NOMO-1 treated with DMSO at 0.1 percent for 48 hours (cell line): ENCODE measurements at regions not wholly inside any gene's neighbourhood (a gene's known extent, or its start where the extent isn't known, plus 50 kb on each side); places are given as distances from the start of the nearest gene placed in this dataset.

ENCODE experiments used
- DNase-seq: peaks from one replicate; lab custom pipeline; 2025; ENCODE audit not compliant: unreplicated experiment; lab: John Stamatoyannopoulos, UW

DNA sequence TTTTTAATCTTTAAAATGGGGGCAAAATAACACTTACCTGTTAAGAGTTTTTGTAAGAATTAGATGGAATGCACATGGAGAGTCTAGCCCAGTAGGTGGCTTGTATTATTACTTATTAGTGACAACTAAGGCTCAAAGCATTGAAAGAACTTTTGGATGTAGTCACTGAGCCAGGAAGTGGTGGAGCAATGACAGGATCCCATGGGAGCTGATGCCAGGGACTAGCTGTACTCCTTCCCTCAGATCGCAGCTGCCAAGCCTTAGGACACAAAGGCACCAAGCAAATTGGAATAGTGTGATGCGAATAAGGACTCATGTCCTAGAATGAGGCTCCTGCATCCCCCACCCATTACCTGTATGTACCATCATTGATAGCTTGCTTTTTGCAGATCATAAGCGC lies 370.4 kb upstream of the RGMA start:
- DNase-seq: no peak

DNA sequence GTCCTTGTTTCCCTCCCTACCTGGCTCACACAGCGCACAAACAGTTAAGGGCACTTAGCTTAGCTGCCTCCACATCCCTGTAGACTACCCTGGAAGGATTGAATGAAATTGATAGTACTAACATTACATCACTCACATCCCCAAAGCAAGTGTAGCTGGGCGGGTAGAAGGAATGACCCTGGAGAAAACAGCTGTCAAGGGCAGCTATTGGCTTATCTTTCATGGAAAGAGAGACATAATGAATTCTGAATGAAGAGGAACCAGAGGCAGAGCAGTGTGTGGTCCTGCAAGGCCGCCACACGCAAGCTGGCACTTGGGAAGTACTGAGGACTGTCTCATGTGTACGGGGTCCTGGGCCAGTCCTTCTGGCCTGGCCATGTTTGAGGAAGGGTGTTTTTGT lies 369.6 kb upstream of the RGMA start:
- DNase-seq: no peak

DNA sequence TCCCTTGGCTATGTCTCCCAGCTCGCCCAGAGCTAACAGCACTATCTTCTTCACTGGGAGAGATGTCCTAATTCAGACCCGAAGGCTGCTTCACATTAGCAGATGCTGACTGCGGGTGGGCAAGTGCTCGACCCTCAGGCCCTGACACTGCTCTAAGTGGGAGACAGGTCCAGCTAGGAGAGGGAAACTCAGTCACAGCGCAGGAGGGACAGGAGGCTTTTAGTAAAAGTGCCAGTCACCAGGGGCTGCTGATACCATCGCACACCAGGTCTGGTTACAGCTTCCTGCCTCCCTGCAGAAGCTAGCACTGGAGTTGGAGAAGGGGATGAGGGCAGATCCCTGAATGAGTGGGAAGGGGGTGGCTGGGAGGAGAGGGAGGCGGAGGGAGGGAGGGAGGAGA lies 365.8 kb upstream of the RGMA start:
- DNase-seq: no peak

DNA sequence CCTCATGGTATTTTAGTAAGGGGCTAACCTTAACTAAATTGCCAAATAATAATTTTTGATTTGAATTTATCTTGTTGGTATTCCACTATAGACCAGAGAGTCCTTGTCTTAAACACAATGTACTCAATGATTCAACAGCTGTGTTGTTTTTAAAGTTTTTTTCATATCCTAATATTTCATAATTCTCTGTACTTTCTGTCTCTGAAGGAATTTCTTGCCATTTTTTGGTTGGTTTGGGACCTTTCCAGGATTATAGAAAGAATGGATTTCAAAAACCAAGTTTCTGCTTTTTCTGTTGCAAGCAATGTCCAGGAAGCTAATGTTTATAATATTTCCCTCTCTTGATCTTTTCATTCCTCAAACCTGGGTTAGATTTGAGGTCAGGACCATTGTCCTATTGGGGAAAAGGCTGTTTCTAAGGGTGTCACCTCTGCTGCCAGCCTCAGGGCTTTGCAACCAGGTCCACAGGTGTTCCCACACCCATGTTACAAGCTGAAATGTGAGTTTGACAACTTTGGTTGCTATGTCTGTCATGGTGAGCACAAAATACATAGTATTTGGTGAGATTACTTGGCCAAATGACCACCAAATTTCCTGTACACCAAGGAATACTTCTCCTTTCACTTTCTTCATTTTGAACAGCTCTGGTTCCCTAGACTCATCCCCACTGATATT lies 363.7 kb upstream of the RGMA start:
- DNase-seq: no peak

DNA sequence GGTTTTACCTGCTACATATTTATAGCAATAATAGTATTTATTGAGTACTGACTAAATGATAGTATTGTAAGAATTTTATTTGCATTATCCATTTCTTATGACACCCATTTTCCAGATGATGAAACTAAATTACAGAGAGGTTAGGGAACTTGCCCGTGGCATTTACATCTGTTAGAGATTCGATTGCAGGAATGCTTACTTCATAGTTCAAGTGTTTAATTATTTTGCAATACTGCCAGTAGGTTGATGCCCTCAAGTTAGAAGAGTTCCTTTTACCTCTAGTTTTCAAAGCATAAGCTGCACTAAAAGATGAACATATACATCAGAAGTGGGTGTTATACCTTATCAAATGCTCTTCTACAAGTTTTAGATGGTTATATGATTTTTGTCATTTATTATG lies 362.8 kb upstream of the RGMA start:
- DNase-seq: peak; percentile 30

DNA sequence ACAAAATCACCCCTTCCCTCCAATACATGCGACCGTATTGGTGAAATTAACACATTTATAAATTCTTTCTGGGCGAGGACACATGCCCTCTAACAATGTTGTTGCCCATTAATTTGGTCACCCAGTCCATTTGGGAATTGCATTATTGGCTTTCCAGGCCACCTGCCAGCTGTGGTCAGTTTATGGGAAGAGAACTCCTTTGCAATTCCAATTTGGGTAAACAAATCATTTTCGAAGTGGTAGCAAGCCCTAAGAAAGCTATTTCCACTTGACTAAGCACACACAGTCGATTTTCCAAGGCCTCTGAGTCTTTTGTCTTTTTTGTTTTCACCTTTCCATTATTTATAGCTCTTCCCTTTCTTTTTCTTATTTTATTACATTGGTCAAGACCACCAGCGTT lies 362.3 kb upstream of the RGMA start:
- no peak for DNase-seq

DNA sequence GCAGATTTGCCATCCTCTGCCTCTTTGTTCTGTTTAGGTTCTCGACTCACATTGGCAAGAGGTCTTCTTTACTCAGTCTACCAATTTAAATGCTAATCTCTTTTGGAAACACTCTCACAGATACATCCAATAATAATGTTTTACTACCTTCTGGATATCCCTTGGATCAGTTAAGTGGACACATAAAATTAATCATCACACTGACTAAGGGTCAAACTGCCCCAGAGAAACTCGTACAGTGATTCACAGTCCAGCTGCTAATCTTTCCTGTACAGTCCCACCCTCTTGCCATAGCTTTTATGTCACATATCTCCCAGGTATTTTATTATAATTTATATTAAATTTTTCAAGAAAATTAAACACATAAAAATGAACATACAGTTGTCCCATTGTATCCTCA lies 360.8 kb upstream of the RGMA start:
- DNase-seq: no peak

DNA sequence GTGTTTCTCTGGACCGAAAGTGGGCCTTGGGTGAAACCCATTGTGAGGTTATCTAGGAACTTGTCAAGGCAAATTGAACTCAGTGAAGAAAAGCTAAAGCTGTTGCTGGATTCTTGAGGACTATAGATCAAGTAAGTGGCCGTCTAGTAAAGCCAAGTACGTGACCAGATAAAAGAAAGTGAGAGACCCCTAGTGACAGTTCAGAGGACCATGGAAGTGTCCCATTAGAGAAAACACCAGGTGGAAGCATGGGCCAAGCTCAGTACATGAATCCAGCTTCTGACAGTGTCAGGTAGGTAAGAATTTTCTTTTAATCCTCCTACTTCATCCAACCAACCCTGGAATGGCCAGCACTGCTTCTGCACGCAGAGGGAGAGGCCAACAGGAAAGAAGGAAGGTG lies 349.3 kb upstream of the RGMA start:
- no peak for DNase-seq

DNA sequence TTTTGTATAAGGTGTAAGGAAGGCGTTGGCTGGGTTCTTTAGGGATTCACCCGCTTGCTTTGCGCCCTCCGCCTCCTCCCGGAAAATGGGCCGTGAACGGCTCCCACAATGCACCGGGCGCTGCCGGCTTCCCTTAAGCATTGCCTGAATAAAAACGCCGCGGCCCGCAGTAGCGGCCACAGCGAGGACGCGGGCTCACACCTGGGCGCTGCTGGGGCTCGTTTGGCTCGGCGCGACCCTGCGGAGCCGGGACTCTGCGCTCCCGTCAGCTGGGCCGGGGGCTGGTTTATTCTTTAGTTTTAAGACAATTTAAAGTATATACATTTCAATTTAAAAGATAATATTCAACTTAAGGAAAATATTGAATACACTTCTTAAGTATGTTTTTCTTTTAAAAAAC lies 343.5 kb upstream of the RGMA start:
- no peak for DNase-seq

DNA sequence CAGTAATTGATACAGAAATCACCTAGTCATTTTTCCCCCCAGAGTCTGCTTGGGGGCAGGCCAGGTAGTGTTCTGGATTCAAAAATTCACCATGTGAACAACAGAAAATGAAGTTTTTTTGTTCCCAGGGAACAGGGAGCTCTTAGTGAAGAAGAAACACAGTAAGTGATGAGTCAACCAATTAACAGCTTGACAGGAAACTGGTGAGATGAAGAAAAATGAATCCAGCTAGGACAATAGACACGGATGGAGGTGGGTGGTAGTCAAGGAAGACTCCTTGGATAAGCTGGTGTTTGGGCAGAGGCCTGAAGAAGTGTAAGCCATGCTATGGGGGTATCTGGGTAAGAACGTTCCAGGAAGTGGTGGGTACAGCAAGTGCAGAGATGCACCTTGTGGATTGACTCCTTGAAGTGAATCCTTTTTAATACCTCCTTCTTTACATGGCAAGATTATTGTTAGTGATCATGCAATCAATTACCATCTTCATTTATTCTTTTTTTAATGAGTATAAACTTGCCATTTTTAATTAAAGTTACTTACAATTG lies 339.9 kb upstream of the RGMA start:
- DNase-seq: no peak

DNA sequence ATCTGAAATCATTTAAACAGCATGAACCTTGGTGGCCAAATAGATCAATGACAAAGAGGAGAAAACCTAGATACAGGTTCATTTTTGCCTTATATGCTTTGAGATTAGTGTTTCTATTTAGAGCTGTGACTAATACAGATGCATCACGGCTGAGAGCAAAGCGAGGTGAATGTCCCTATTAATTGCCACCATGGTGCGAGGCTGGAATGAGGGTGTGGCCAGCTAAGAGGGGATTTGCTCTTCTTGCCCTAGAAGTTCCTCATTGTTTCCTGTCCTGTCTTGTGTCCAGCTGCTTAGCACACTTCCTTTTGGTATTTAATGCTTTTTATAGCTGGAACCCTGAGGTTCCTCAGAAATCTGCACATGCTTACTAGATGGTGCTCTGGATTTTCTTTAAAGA lies 339.1 kb upstream of the RGMA start:
- peak; percentile 14 for DNase-seq

DNA sequence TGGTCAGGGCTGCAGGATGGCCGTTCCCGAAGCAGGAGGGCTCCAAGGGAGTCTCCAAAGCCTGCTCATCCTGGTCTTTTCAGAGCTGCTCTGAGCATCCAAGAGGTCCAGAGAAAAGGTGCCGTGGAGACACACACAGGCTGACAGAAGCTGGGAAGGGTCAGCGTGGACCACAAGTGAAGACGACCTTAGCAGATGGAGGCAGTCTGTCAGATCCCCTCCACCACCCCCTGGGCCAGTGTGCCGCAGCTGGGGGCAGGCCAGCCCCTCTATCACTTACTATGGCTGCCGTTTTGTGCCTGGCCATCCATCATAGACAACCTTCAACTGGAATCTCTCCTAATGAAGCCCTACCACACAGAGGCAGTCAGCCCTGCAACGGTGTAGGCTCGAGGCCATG lies 335.1 kb upstream of the RGMA start:
- DNase-seq: no peak

DNA sequence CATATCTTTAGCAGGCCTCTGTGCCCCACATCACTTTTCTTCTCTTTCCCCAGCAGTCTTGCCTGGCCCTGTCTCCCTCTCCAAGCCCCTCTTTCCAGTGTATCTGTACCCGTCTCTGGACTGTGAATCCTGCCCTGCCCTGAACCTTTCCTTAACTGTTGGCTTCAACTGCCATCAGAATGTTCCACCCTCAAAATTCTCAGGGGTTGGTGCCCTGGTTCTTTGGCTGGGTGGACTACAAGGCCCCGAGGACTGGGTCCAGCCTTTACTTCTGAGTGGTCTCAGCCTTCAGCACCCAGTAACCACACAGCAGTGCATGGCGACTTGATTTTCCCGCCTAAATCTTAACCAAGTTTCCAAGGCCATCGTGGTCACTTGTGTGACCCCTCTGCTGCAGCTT lies 333.5 kb upstream of the RGMA start:
- DNase-seq: no peak

DNA sequence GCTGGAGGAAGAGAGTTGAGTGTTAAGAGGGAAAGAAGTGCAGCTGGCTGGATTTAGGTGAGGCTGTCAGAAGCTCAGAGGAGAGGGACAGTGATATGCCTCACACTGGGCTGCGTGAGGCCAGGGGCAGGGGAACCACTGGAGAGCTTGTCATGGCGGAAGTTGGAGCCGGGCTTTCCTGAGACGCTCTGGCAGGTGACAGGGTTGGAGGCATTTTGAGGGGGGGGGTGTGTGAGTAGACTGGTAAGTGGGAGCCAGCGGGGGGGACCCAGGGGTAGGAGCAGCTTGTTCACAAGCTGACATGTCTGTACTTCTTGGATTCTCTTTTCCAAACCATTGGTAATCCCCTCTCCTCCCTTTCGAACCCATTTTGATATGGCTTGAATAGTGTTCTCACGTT lies 331.5 kb upstream of the RGMA start:
- DNase-seq: no peak

DNA sequence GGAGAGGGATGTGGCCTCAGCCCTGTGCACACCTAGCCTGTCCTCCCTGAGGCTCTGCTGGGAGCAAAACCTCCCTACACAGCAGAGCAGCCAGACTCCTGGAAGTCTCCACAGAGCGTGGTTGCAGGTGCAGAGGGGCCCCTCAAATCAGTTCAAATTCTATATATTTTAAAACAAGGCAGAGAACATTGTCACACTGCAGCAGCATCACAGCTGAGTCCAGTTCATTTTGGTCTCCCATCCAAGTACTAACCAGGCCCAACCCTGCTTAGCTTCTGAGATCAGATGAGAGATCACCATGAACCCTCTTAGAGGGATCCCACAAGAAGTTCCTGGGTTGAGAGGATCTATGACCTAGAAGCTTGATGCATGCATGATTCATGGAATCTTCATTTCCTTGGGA lies 331.0 kb upstream of the RGMA start:
- DNase-seq: no peak

DNA sequence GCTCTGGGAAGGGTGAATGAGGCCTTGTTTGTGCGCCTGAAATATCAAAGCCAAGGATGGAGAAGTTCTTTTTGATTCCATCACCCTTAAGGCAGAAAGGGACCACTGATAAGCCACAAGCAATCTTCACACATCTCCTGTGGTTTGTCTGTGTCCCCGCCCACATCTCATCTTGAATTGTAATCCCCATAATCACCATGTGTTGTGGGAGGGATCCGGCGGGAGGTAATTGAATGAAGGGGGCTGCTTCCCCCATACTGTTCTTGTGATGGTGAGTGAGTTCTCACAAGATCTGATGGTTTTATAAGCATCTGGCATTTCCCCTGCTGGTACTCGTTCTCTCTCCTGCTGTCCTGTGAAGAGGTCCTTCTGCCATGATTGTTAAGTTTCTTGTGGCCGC lies 329.6 kb upstream of the RGMA start:
- DNase-seq: no peak

DNA sequence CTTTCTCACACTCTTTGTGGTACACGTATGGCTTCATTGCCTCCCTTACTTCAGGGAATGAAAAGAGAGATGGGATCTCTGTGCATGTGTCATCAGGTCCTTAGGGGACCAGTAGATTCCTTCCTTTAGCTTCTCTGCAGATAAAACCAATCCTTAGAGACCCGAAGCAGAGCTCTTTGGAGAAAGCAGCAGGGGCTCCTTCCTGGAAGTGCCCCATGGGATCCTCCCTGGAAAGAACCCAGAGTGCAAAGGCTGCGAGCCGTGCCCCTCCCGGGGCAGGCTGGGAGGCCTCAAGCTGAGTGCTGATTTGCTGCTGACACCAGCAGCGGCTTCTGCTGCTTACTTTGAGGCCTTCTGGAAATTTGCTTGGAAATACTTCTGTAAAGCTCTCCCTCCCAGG lies 328.6 kb upstream of the RGMA start:
- no peak for DNase-seq

DNA sequence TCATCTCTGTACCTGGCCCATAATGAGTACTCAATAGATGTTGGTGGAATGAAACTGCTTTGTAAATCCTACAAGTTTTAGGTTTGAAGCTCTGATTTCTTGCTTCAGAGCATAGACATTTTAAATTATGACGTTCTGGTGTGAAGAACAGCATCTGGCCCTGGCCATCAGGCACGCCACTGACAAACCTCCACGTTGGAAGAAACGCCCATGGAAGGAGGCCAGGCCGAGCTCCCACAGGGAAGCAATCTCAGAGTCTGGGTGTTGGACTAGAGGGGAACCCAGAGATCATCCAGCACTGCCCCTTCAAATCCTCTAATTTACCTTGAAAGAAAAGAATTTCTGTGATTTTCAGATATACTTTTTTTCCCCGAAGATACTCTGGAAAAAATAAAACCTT lies 328.1 kb upstream of the RGMA start:
- DNase-seq: no peak

DNA sequence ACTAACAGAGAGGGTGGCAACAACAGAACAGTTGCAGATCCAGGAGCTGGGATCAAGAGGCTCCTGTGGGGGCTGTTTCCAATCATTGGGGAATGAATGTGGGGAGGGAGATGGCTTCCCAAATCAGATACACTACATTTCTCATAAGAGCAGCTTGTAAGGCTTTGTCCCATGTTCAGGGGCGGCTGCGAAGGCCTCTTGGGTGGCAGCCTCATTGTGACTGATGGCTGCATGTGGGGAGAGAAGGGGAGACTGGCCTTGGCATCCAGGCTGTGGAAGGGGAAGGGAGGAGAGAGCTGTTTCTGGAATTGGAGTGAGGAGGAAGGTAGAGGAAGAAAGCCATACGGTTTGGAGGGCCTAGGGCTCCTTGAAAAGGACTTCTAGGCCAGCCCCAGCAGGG lies 326.6 kb upstream of the RGMA start:
- no peak for DNase-seq

DNA sequence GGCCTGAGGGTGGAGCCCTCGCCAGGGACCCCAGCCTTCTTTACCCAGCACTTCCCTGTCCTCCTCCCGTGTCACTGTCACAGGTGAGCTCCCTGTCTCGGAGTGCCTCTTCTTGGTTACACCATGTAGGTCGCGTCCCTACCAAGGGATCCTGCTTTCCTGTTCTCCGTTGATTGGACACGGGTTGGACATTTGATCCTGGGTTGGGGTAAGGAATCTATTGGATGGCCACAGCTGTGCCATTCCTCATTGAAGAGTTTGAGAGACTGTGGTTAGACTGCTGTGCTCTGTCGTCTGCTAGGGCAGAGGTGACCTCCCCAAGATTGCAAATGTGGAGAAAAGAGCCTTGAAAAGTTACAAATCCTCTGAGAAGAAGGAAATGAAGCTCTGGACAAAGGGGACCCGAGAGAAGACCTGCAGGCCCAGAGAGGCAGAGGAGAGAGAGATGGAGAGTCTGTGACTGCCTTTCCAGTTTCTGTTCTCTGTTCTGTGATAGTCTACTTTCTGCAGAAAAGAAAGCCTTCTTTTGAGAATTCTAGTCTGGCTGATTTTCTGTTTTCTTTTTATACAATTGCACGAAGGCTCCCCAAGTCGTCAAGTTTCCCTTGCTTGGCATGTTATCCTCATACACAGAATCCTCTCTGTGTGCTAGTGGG lies 325.7 kb upstream of the RGMA start:
- no peak for DNase-seq

DNA sequence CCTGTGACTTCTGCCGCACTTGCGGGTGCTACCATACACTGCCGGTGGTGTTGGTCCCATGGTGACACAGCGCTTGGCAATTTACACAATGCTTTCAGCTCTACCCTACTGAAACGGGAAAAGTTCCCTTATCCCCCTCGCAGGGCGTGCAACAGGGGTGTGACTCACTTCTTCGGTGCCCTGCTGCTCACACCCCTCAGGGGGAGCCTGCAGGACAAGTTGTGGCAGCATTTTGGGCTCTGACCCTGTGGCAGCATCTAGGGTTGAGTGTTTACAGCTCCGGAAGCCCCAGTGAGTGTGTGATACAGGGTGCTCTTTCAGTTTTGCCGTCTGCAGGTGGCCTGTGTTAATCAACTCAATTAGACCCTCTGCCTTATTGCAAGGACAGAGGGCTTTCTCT lies 324.7 kb upstream of the RGMA start:
- no peak for DNase-seq

DNA sequence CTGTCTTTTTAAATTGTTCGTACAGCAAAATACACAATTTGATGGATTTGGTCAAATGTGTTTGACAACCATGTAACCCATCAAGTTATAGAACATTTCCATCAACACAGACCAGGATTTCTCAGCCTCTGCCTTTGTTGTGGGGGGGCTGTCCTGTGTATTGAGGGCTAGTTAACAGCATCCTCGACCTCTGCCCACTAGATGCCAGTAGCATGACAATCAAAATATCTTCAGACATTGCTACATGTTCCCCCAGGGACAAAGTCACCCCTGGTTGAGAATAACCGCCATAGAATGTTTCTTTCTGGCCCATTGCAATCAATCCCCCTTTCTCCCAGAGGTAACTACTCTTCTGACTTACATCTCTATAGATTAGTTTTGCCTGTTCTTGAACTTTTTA lies 310.1 kb upstream of the RGMA start:
- no peak for DNase-seq

DNA sequence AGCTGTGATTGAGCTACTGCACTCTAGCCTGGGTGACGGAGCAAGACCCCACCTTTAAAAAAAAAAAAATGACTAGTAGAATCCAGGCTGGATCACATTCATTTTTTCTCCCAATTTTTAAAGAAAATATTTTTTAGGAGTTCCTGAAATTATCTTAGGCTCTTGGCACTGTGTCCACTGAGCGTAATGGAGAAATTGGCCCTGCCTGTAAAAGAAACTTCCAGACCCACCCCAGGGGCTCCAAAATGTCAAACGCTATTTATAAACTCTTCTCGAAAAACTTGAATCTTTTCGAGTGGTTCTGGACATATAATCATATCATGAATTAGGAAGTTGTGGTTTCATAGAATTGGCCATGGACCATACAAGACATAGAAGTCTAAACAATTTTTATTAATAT lies 300.2 kb upstream of the RGMA start:
- no peak for DNase-seq
